SK-N-MC (cell line): ENCODE measurements at regions not wholly inside any gene's neighbourhood (a gene's known extent, or its start where the extent isn't known, plus 50 kb on each side); places are given as distances from the start of the nearest gene placed in this dataset.

Source experiments
- EZH2 ChIP-seq: fragments of 200-600 bp; sonication (generic); IDR thresholded peaks from one replicate; pipeline ENCODE4 v1.6.1; 2017; ENCODE audit warnings: antibody characterized with exemption
- POLR2AphosphoS5 ChIP-seq: IDR thresholded peaks from 2 replicates; pipeline ENCODE4 v1.6.1; 2012; ENCODE audit warnings: mild to moderate bottlenecking, low read depth, low read length, borderline replicate concordance

DNA sequence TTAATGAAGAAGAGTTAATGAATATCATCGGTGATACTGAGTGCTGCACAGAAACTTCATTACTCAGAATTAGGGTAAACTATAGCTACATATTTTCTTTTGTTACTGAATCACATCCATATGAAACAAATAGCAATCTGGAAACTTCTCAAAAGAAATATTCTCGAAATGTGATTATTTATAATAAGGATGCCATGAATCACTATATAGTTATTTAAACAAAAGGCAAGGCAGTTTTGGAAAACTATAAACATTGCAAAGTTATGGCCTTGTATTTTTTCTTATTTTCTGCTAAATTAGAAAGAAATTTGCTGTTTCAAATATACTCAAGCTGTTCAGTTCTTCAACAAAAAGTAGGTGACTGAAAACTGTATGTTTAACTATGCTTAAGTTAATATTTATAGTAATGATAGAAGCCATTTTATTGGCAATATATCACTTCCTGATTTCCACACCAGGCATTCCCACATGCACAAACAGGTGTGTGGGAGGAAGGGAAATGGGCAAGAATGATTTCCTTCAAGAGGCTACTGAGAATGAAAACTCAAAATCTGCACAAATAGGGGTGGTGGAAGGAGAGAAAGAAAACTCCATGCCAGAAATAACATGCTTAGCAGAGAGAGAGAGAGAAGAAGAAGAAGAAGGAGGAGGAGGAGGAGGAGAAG, 74.5 kb upstream of the FRY start:
- TF ChIP-seq POLR2AphosphoS5 (no peak), EZH2 (no peak)
